ENCODE measurements at regions not wholly inside any gene's neighbourhood (a gene's known extent, or its start where the extent isn't known, plus 50 kb on each side); places are given as distances from the start of the nearest gene placed in this dataset.
"Not testable (repeated sequence)": the region's sequence is repeated elsewhere in the genome, so short reads cannot be mapped to it uniquely, and the experiment has no call there.

DNA sequence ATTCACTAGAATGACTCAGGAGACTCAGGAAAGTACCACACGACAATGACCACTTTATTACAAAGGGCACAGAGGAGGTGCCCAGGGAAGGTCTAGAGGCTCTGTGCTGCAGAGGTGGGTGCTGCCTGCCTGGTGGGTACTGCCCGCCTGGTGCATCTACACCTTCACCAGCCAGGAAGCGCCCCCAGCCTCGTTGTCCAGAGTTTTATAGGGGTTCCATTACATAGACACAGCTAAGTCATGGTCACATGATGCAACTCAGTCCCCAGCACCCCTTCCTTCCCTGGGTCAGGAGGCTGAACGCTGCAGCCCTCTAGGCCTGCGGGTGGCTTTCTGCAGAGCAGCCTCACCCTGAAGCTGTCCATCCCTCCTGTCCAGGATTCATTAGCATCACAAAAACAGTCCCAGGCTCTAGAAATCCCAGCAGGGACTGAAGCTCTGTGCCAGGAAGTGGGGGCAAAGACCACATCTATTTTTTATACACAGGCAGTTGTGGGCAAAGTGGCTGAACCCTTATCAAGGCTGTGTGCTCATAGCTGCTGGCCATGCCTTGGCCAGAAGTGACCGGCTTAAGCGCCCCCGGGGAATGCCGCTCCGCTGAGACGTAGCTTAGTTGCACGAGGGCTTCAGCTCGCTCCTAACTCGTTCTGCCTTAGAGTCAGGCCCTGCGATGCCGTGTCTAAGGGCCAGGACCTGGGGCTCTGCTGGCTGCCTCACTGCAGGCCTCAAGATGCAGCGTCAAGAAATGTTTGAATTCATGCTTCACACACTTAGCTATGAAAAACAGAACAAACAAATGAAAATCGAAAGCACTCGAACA lies 219.0 kb downstream of the GLRX3 start:
- no peaks in the 10 kb centered on the region for H3K4me1 ChIP-seq (ENCODE audit: control insufficient read depth in 1 of 2, insufficient read depth in 1 of 2, low read depth in 1 of 2, low read length in 1 of 2)
- no peak for TF ChIP-seq CTCF (IDR thresholded peaks at IDR 0.05)
- no peak overlapping the region for H3K4me3 ChIP-seq (ENCODE audit: low read depth in 1 of 2, low read length in 1 of 2)
- no peaks in the 10 kb centered on the region for H3K36me3 ChIP-seq
- H3K27ac ChIP-seq = no peak overlapping the region
- no peaks in the 10 kb centered on the region for H3K9me3 ChIP-seq
- no peaks in the 10 kb centered on the region for H3K27me3 ChIP-seq

GRCh38 chr10:130356429-130356828 lies 220.2 kb downstream of the GLRX3 start:
- H3K4me1 ChIP-seq (ENCODE audit: control insufficient read depth in 1 of 2, insufficient read depth in 1 of 2, low read depth in 1 of 2, low read length in 1 of 2); H3K4me3 ChIP-seq (ENCODE audit: low read depth in 1 of 2, low read length in 1 of 2); H3K36me3 ChIP-seq; H3K9me3 ChIP-seq; H3K27ac ChIP-seq; H3K27me3 ChIP-seq: not testable (repeated sequence)

GRCh38 chr10:130357226-130357625 lies 221.0 kb downstream of the GLRX3 start:
- Histone ChIP-seq H3K36me3 (no peaks in the 10 kb centered on the region), H3K9me3 (no peaks in the 10 kb centered on the region), H3K27me3 (no peaks in the 10 kb centered on the region), H3K4me3 (ENCODE audit: low read depth in 1 of 2, low read length in 1 of 2) (no peak overlapping the region), H3K27ac (no peak overlapping the region), H3K4me1 (ENCODE audit: control insufficient read depth in 1 of 2, insufficient read depth in 1 of 2, low read depth in 1 of 2, low read length in 1 of 2) (no peaks in the 10 kb centered on the region)
- TF ChIP-seq CTCF (IDR thresholded peaks at IDR 0.05) = no peak

DNA sequence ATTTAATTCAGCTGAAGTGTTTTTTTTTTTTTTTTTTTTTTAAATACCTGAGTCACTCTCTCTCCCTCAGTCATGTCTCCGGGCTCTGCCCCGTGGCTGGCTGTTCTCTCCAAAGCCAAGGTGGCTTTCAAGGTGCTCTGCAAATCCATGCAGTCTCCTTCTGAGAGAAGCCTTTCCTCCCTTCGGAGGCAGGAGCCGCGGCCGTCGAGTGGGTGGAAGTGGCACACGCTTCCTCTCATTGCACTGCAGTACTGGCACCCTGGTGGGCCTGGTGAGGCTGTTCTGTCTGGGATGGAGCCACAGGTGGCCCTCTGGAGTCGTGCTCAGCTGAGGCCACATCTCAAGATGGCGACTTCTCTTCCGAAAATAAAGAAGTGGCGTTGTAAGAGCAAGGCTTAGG lies 221.8 kb downstream of the GLRX3 start:
- TF ChIP-seq CTCF (IDR thresholded peaks at IDR 0.05) = no peak
- Histone ChIP-seq H3K36me3 (no peaks in the 10 kb centered on the region), H3K4me3 (ENCODE audit: low read depth in 1 of 2, low read length in 1 of 2) (no peak overlapping the region), H3K27me3 (no peaks in the 10 kb centered on the region), H3K9me3 (no peaks in the 10 kb centered on the region), H3K4me1 (ENCODE audit: control insufficient read depth in 1 of 2, insufficient read depth in 1 of 2, low read depth in 1 of 2, low read length in 1 of 2) (no peaks in the 10 kb centered on the region), H3K27ac (no peak overlapping the region)

DNA sequence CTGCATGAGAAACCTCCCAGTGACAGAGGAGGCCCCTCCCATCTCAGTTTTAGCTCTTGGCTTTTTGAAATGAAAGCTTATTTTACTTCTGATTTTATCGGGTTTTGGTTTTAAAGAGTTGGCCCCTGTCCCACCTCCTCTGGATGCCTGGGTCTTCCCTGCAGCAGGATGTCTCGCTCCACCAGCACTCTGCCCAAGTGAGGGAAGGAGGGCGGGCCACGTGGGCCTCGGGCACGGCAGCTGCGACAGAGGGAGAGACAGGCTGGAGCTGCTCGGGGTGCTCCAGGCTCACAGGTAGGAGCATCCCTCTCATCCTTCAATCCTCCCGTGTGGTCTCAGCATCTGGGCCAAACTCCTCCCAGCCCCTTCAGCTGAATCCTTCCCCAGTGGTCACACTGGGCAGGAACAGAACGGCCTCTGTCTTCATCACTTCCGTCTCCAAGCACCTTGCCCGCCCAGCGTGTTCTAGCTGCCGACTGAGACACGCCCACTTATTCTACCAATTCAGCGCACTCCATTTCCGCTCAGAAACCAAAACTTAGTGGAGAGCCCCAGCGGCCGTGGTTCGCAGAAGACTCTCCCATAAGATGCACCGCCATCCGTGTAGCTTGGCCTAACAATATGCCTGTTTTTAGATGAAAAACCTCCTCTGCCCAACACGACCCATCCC lies 222.9 kb downstream of the GLRX3 start:
- H3K36me3 ChIP-seq = no peaks in the 10 kb centered on the region
- no peak for TF ChIP-seq CTCF (IDR thresholded peaks at IDR 0.05)
- no peaks in the 10 kb centered on the region for H3K9me3 ChIP-seq
- H3K27ac ChIP-seq = no peak overlapping the region
- no peak overlapping the region for H3K4me3 ChIP-seq (ENCODE audit: low read depth in 1 of 2, low read length in 1 of 2)
- no peaks in the 10 kb centered on the region for H3K27me3 ChIP-seq
- H3K4me1 ChIP-seq (ENCODE audit: control insufficient read depth in 1 of 2, insufficient read depth in 1 of 2, low read depth in 1 of 2, low read length in 1 of 2) = no peaks in the 10 kb centered on the region

GRCh38 chr10:130359711-130360110 lies 223.5 kb downstream of the GLRX3 start:
- Histone ChIP-seq H3K9me3 (no peaks in the 10 kb centered on the region), H3K27ac (no peak overlapping the region), H3K27me3 (no peaks in the 10 kb centered on the region), H3K36me3 (no peaks in the 10 kb centered on the region), H3K4me3 (ENCODE audit: low read depth in 1 of 2, low read length in 1 of 2) (no peak overlapping the region), H3K4me1 (ENCODE audit: control insufficient read depth in 1 of 2, insufficient read depth in 1 of 2, low read depth in 1 of 2, low read length in 1 of 2) (no peaks in the 10 kb centered on the region)
- no peak for TF ChIP-seq CTCF (IDR thresholded peaks at IDR 0.05)
